Testis (tissue), 2 donors: ENCODE measurements at regions not wholly inside any gene's neighbourhood (a gene's known extent, or its start where the extent isn't known, plus 50 kb on each side); places are given as distances from the start of the nearest gene placed in this dataset.

ENCODE experiments used
- DNase-seq: peaks from one replicate; pipeline ENCODE4 v3.0.0-alpha.2; 2019
- H3K27ac ChIP-seq, 2 donors: fragments of 200-600 bp; sonication (generic); one replicate each; pipeline ENCODE4 v1.5.1; 2019
- H3K27me3 ChIP-seq: fragments of 200-600 bp; sonication (generic); one replicate; pipeline ENCODE4 v1.5.1; 2019
- H3K36me3 ChIP-seq: fragments of 200-600 bp; sonication (generic); one replicate; pipeline ENCODE4 v1.5.1; 2017; ENCODE audit warnings: low read depth; ENCODE audit errors: missing control alignments
- H3K4me1 ChIP-seq: fragments of 200-600 bp; sonication (generic); one replicate; pipeline ENCODE4 v1.5.1; 2019
- H3K4me3 ChIP-seq, 2 donors: fragments of 200-600 bp; sonication (generic); one replicate each; pipeline ENCODE4 v1.5.1; 2017 to 2019
- H3K9me3 ChIP-seq: fragments of 200-600 bp; sonication (generic); one replicate; pipeline ENCODE4 v1.5.1; 2017
- CTCF ChIP-seq, 3 experiments: fragments of 450-650 bp in 2 of 3; fragments of 200-600 bp in 1 of 3; sonication (generic) in 1 of 3; IDR thresholded peaks; one replicate each; pipeline ENCODE4 v1.5.1; 2016 to 2019; ENCODE audit warnings: antibody characterized with exemption in 3 of 3, mild to moderate bottlenecking in 2 of 3, moderate library complexity in 1 of 3
- POLR2A ChIP-seq: fragments of 450-650 bp; IDR thresholded peaks from one replicate; pipeline ENCODE4 v1.6.1; 2017; ENCODE audit warnings: antibody characterized with exemption, mild to moderate bottlenecking, moderate library complexity
- WGBS, 2 donors: methylation state at CpG; one replicate each; pipeline ENCODE4 v1.1.5; 2018; 5-methylcytosine and 5-hydroxymethylcytosine counted together
- intact Hi-C: fragments of 100-400 bp; cut with DNase I; formaldehyde crosslinking; loops from one replicate; pipeline ENCODE4 v1.15.1; 2023; ENCODE audit warnings: low total_unique reads

GRCh38 chr12:93080452-93080851, 151.4 kb upstream of the EEA1 start:
- no peak overlapping the region for H3K4me3 ChIP-seq
- intact Hi-C loops = no loop called here

GRCh38 chr12:93080994-93081809, 152.1 kb upstream of the EEA1 start:
- no peaks in the 10 kb centered on the region for H3K36me3 ChIP-seq
- no peak overlapping the region for H3K27ac ChIP-seq
- WGBS, 2 donors = 56 to 71% methylated on average over 10 of the region's 10 CpGs
- H3K4me3 ChIP-seq = no peak overlapping the region
- peaks cover 3% of the 10 kb centered on the region for H3K4me1 ChIP-seq
- H3K27me3 ChIP-seq = no peaks in the 10 kb centered on the region
- no peak for TF ChIP-seq CTCF (IDR thresholded peaks at IDR 0.05)
- TF ChIP-seq POLR2A = no peak
- intact Hi-C loops = no loop called here
- DNase-seq = no peak
- H3K9me3 ChIP-seq = no peaks in the 10 kb centered on the region

More at GRCh38 chr12:93080452-93080851, 151.4 kb upstream of the EEA1 start:
- TF ChIP-seq CTCF (IDR thresholded peaks at IDR 0.05) (no peak), POLR2A (no peak)
- Histone ChIP-seq H3K36me3 (no peaks in the 10 kb centered on the region), H3K4me1 (peaks cover 3% of the 10 kb centered on the region), H3K27ac (no peak overlapping the region), H3K27me3 (no peaks in the 10 kb centered on the region), H3K9me3 (no peaks in the 10 kb centered on the region)
- no peak for DNase-seq
- WGBS, 2 donors = 45% methylated on average over 2 of the region's 2 CpGs

DNA sequence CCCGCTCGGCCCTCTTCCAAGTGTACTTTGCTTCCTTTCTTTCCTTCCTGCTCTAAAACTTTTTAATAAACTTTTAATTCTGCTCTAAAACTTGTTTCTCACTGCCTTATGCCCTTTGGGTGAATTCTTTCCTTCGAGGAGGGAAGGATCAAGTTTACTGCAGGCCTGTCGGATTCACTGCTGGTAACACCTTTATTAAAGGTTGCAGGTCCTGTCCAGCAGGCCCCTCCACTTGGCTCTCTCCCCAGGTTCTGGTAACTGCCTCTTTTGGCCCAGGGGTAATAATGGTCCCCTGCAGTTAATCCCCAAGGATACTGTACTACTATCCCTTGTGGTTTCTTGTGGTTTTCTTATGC, 152.7 kb upstream of the EEA1 start:
- H3K27me3 ChIP-seq = no peaks in the 10 kb centered on the region
- H3K4me3 ChIP-seq = no peak overlapping the region
- no peaks in the 10 kb centered on the region for H3K9me3 ChIP-seq
- WGBS, 2 donors = 48 to 83% methylated on average over 4 of the region's 4 CpGs
- no peak for DNase-seq
- TF ChIP-seq POLR2A = no peak
- no peak for TF ChIP-seq CTCF (IDR thresholded peaks at IDR 0.05)
- intact Hi-C loops = no loop called here
- no peak overlapping the region for H3K27ac ChIP-seq
- H3K36me3 ChIP-seq = no peaks in the 10 kb centered on the region
- peaks cover 3% of the 10 kb centered on the region for H3K4me1 ChIP-seq

DNA sequence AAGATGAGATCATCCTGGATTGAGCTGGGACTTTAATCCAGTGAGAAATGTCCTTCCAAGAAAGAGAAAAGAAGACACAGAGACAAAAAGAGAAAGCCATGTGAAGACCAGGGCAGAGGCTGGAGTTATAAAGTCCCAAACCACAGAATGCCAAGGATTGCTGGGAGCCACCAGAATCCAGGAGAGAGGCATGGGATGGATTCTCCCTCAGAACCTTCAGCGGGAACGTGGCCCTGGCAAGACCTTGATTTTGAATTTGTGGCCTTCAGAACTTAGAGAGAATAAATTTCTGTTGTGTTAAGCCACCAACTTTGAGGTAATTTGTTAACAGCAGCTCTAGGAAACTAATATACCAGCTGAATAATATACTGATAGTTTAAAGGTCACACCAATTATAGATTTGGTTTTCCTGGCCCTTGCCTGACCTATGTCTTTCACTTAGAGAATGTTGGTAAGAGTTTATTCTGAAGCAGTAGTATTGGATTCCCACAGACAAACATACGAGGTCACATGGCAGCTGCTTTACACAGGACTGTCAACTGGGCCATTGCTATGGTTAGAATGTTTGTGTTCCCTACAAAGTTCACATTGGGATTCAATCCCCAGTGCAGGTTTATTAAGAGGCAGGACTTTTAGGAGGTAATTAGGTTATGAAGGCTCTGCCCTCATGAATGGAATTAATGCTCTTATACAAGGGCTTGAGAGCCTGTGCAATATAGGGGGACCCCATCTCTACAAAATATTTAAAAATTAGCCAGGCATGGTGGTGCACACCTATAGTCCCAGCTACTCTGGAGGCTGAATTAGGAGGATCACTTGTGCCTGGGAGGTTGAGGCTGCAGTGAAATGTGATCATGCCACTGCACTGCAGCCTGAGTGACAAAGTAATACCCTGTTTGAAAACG, 156.5 kb upstream of the EEA1 start:
- Histone ChIP-seq H3K27me3 (no peaks in the 10 kb centered on the region), H3K27ac (no peak overlapping the region), H3K9me3 (no peaks in the 10 kb centered on the region), H3K36me3 (no peaks in the 10 kb centered on the region), H3K4me1 (no peaks in the 10 kb centered on the region), H3K4me3 (no peak overlapping the region)
- DNase-seq = no peak
- 88 to 89% methylated on average over 4 of the region's 4 CpGs for WGBS, 2 donors
- TF ChIP-seq POLR2A (no peak), CTCF (IDR thresholded peaks at IDR 0.05) (no peak)
- intact Hi-C loops = no loop called here
